Fibroblast of lung (primary cell): ENCODE measurements at regions not wholly inside any gene's neighbourhood (a gene's known extent, or its start where the extent isn't known, plus 50 kb on each side); places are given as distances from the start of the nearest gene placed in this dataset.

ENCODE experiments used
- DNase-seq, 2 donors: peaks; one replicate each; pipeline versions ENCODE4 v3.0.0 to v3.0.0-alpha.2; 2010; ENCODE audit warnings: low read depth in 2 of 2
- H2AFZ ChIP-seq: 2 replicates; pipeline ENCODE4 v1.5.1; 2012; ENCODE audit warnings: low read length, control low read depth, inconsistent platforms
- H3K27ac ChIP-seq: 2 replicates; pipeline ENCODE4 v1.5.1; 2011; ENCODE audit warnings: low read length, control low read depth; ENCODE audit not compliant: insufficient read depth
- H3K27me3 ChIP-seq: 2 replicates; pipeline ENCODE4 v1.5.1; 2011; ENCODE audit warnings: mild to moderate bottlenecking, low read length; ENCODE audit not compliant: control insufficient read depth, insufficient read depth
- H3K36me3 ChIP-seq: 2 replicates; pipeline ENCODE4 v1.5.1; 2011; ENCODE audit warnings: low read length; ENCODE audit not compliant: control insufficient read depth, insufficient read depth
- H3K4me1 ChIP-seq: 2 replicates; pipeline ENCODE4 v1.5.1; 2011; ENCODE audit warnings: low read length; ENCODE audit not compliant: control insufficient read depth, insufficient read depth; ENCODE audit errors: extremely low read depth
- H3K4me2 ChIP-seq: 2 replicates; pipeline ENCODE4 v1.5.1; 2011; ENCODE audit warnings: low read length, control low read depth; ENCODE audit not compliant: insufficient read depth; ENCODE audit errors: extremely low read depth
- H3K4me3 ChIP-seq, 4 experiments: fragments of 200-600 bp in 1 of 4; sonication (generic) in 1 of 4; replicated peaks in 1 of 4; 2 replicates each; pipeline ENCODE4 v1.5.1; 2011 to 2016; ENCODE audit warnings: low read length in 4 of 4, low read depth in 3 of 4, mild to moderate bottlenecking in 3 of 4, control low read depth in 2 of 4, inconsistent platforms in 1 of 4, mixed read lengths in 1 of 4; ENCODE audit not compliant: insufficient read depth in 1 of 4; ENCODE audit errors: control extremely low read depth in 1 of 4
- H3K79me2 ChIP-seq: 2 replicates; pipeline ENCODE4 v1.5.1; 2012; ENCODE audit warnings: mild to moderate bottlenecking, low read length, inconsistent platforms; ENCODE audit not compliant: control insufficient read depth, insufficient read depth
- H3K9ac ChIP-seq: 2 replicates; pipeline ENCODE4 v1.5.1; 2011; ENCODE audit warnings: mild to moderate bottlenecking, low read length, control low read depth; ENCODE audit not compliant: insufficient read depth
- H3K9me3 ChIP-seq: 2 replicates; pipeline ENCODE4 v1.5.1; 2012; ENCODE audit warnings: low read depth, low read length; ENCODE audit not compliant: control insufficient read depth, insufficient read depth
- H4K20me1 ChIP-seq: 2 replicates; pipeline ENCODE4 v1.5.1; 2011; ENCODE audit warnings: low read length; ENCODE audit not compliant: control insufficient read depth, insufficient read depth; ENCODE audit errors: extremely low read depth
- EZH2 ChIP-seq: IDR thresholded peaks from 2 replicates; pipeline ENCODE4 v1.5.1; 2012; ENCODE audit warnings: low read length, control low read depth, mild to moderate bottlenecking; ENCODE audit errors: missing control alignments
- TF ChIP-seq, protein P1 (sequence below), 2 donors: IDR thresholded peaks in 1 of 2; conservative IDR thresholded peaks in 1 of 2; 1 replicate in 1 of 2; 2 replicates in 1 of 2; pipeline ENCODE4 v1.5.1; 2011 to 2012; ENCODE audit warnings: low read length in 2 of 2, control low read depth in 1 of 2, inconsistent platforms in 1 of 2, low read depth in 1 of 2, mild to moderate bottlenecking in 1 of 2

DNA sequence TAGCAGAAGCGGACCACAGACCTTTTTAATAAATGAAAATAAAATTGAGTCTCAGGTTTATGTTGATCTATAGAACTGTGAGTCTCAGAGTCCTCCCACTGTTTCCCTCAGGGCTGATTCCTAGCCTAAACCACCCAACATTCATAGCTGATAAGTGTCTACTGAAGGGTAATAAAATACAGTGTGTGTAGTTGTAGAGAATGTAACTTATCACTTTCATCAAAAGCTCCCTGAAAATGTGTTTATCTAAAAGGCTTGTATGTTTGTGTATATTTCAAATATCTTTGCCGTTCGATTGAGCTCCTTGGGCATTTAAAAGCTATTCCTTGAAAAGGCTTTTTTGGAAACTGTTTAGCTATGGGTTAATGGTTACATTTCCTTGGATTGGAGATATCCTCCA, 740.3 kb upstream of the SOX9 start:
- H3K4me2 ChIP-seq, result no peak overlapping the region
- TF ChIP-seq, protein P1, sequence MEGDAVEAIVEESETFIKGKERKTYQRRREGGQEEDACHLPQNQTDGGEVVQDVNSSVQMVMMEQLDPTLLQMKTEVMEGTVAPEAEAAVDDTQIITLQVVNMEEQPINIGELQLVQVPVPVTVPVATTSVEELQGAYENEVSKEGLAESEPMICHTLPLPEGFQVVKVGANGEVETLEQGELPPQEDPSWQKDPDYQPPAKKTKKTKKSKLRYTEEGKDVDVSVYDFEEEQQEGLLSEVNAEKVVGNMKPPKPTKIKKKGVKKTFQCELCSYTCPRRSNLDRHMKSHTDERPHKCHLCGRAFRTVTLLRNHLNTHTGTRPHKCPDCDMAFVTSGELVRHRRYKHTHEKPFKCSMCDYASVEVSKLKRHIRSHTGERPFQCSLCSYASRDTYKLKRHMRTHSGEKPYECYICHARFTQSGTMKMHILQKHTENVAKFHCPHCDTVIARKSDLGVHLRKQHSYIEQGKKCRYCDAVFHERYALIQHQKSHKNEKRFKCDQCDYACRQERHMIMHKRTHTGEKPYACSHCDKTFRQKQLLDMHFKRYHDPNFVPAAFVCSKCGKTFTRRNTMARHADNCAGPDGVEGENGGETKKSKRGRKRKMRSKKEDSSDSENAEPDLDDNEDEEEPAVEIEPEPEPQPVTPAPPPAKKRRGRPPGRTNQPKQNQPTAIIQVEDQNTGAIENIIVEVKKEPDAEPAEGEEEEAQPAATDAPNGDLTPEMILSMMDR (conservative IDR thresholded peaks at IDR 0.05 in 1 of 2, IDR thresholded peaks at IDR 0.05 in 1 of 2; ENCODE audit: low read depth in 1 of 2, low read length in 2 of 2), result no peak
- no peak for TF ChIP-seq EZH2
- H3K27me3 ChIP-seq, result no peaks in the 10 kb centered on the region
- no peak overlapping the region for H2AFZ ChIP-seq
- H3K9ac ChIP-seq, result no peak overlapping the region
- DNase-seq, result no peak
- no peaks in the 10 kb centered on the region for H4K20me1 ChIP-seq
- no peaks in the 10 kb centered on the region for H3K36me3 ChIP-seq
- no peaks in the 10 kb centered on the region for H3K9me3 ChIP-seq
- H3K27ac ChIP-seq, result no peak overlapping the region
- no peaks in the 10 kb centered on the region for H3K79me2 ChIP-seq
- H3K4me3 ChIP-seq, result no peak overlapping the region
- H3K4me1 ChIP-seq, result no peaks in the 10 kb centered on the region

DNA sequence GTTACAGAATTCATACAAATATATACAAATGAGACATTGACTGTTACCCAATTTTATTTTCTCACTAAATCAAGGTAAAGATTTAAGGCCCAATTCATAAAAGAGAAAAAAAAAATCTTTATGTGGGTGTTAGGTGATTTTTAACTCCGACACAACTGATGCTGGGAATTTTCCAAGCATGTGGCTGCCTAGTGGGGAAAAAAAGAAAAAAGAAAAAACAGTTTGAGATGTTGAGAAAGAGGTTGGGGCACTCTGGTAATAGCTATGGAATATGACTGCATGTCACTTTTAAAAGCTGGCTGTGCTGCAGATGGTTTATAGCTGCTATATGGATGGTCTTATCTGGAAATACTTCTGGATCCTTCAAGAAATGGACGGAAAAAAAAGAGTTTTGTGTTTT, 739.9 kb upstream of the SOX9 start:
- Histone ChIP-seq H4K20me1 (no peaks in the 10 kb centered on the region), H2AFZ (no peak overlapping the region), H3K4me2 (no peak overlapping the region), H3K4me1 (no peaks in the 10 kb centered on the region), H3K27me3 (no peaks in the 10 kb centered on the region), H3K4me3 (no peak overlapping the region), H3K9ac (no peak overlapping the region), H3K79me2 (no peaks in the 10 kb centered on the region), H3K36me3 (no peaks in the 10 kb centered on the region), H3K27ac (no peak overlapping the region), H3K9me3 (no peaks in the 10 kb centered on the region)
- TF ChIP-seq, protein P1 (conservative IDR thresholded peaks at IDR 0.05 in 1 of 2, IDR thresholded peaks at IDR 0.05 in 1 of 2; ENCODE audit: low read depth in 1 of 2, low read length in 2 of 2), result no peak
- no peak for TF ChIP-seq EZH2
- DNase-seq, result no peak

DNA sequence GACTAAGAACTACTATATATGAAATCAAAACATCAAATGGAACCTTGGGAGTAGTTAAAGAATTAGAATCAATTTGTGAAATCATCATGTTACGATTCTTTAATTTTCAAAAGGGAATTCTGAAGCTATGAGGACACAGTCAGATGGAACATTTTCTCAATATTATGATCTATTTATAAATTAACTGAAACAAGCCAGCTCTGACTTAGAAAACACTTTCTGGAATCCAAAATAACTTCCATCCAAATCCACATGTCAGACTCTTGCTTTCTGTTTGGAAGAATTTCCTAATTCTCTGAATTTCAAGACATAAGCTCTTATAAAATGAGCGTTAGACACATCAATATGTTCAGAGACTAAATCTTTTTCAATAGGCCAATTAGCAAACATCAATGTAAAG, 737.7 kb upstream of the SOX9 start:
- H3K4me3 ChIP-seq, result no peak overlapping the region
- no peak for DNase-seq
- H3K4me1 ChIP-seq, result no peaks in the 10 kb centered on the region
- H3K79me2 ChIP-seq, result no peaks in the 10 kb centered on the region
- no peaks in the 10 kb centered on the region for H3K27me3 ChIP-seq
- no peaks in the 10 kb centered on the region for H3K36me3 ChIP-seq
- no peak overlapping the region for H3K27ac ChIP-seq
- H3K9me3 ChIP-seq, result no peaks in the 10 kb centered on the region
- no peaks in the 10 kb centered on the region for H4K20me1 ChIP-seq
- no peak for TF ChIP-seq EZH2
- TF ChIP-seq, protein P1 (conservative IDR thresholded peaks at IDR 0.05 in 1 of 2, IDR thresholded peaks at IDR 0.05 in 1 of 2; ENCODE audit: low read depth in 1 of 2, low read length in 2 of 2), result no peak
- H2AFZ ChIP-seq, result no peak overlapping the region
- H3K9ac ChIP-seq, result no peak overlapping the region
- no peak overlapping the region for H3K4me2 ChIP-seq
